OCI-LY3 (cell line): ENCODE measurements at regions not wholly inside any gene's neighbourhood (a gene's known extent, or its start where the extent isn't known, plus 50 kb on each side); places are given as distances from the start of the nearest gene placed in this dataset.

Experiments used
- H2AFZ ChIP-seq: fragments of 200-600, 300-600 bp; shearing (Covaris generic); 2 replicates; pipeline ENCODE4 v1.6.0; 2014; ENCODE audit warnings: antibody characterized with exemption, low read depth, low read length
- H3K27ac ChIP-seq: fragments of 200-600, 300-600 bp; sonication (generic); 2 replicates; pipeline ENCODE4 v1.5.1; 2014; ENCODE audit warnings: mild to moderate bottlenecking, low read length, moderate library complexity, mixed read lengths
- H3K27me3 ChIP-seq: fragments of 200-600, 300-600 bp; sonication (generic); 2 replicates; pipeline ENCODE4 v1.6.1; 2014; ENCODE audit warnings: low read depth, low read length, mixed read lengths
- H3K36me3 ChIP-seq: fragments of 200-600, 300-600 bp; sonication (generic); replicated peaks from 2 replicates; pipeline ENCODE3; 2014; ENCODE audit warnings: low read depth, low read length, mixed read lengths
- H3K4me1 ChIP-seq: fragments of 300-600, 200-600 bp; sonication (generic); 2 replicates; pipeline ENCODE4 v1.6.1; 2014; ENCODE audit warnings: low read length, mixed read lengths
- H3K4me2 ChIP-seq: fragments of 200-600, 300-600 bp; sonication (generic); 2 replicates; pipeline ENCODE4 v1.6.1; 2014; ENCODE audit warnings: low read length, mixed read lengths
- H3K4me3 ChIP-seq: fragments of 300-600, 200-600 bp; sonication (generic); 2 replicates; pipeline ENCODE4 v1.5.1; 2014; ENCODE audit warnings: antibody characterized with exemption, mild to moderate bottlenecking, low read length, moderate library complexity
- H3K79me2 ChIP-seq: fragments of 300-600, 200-600 bp; shearing (Covaris generic); 2 replicates; pipeline ENCODE4 v1.6.1; 2014; ENCODE audit warnings: mild to moderate bottlenecking, low read length, mixed read lengths
- H3K9ac ChIP-seq: fragments of 300-600, 200-600 bp; shearing (Covaris generic); 2 replicates; pipeline ENCODE4 v1.6.0; 2014; ENCODE audit warnings: mild to moderate bottlenecking, low read length, moderate library complexity
- H3K9me3 ChIP-seq: fragments of 200-600, 300-600 bp; shearing (Covaris generic); 2 replicates; pipeline ENCODE4 v1.6.1; 2014; ENCODE audit warnings: low read length, mixed read lengths; ENCODE audit not compliant: insufficient read depth
- H4K20me1 ChIP-seq: fragments of 200-600, 300-600 bp; sonication (generic); 2 replicates; pipeline ENCODE4 v1.6.1; 2016; ENCODE audit warnings: low read length, mixed read lengths; ENCODE audit not compliant: insufficient read depth
- CTCF ChIP-seq: fragments of 200-600, 300-600 bp; sonication (generic); IDR thresholded peaks from 2 replicates; pipeline ENCODE4 v1.5.1; 2014; ENCODE audit warnings: antibody characterized with exemption, low read length, low read depth
- EZH2phosphoT487 ChIP-seq: fragments of 200-600 bp; shearing (Covaris generic); IDR thresholded peaks from 2 replicates; pipeline ENCODE4 v1.6.1; 2018; ENCODE audit warnings: antibody characterized with exemption, mixed run types, low read depth

DNA sequence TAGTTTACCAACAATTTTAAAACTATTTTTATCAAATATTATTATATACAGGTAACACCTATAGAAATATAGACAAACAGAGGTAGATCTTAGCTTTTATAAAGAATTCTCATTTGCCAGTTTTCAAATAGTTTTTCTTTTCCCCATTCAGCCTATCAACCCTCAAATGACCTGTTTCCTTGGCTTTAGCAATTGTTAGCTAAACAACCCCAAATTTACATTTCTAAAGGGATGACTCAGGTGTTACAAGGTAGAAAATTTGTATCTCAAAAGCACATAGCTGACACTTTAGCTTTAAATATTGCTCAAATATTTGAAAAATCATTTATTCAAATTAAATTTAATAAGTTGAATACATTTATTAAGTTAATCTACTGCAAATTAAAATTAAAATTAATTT is 1207.2 kb downstream of the SLITRK1 start:
- Histone ChIP-seq H3K79me2 (no peaks in the 10 kb centered on the region), H3K27ac (no peak overlapping the region), H2AFZ (no peak overlapping the region), H3K9me3 (no peaks in the 10 kb centered on the region), H3K4me2 (no peak overlapping the region), H4K20me1 (no peaks in the 10 kb centered on the region), H3K4me1 (peaks cover 11% of the 10 kb centered on the region), H3K27me3 (no peaks in the 10 kb centered on the region), H3K36me3 (peaks cover 7% of the 10 kb centered on the region), H3K9ac (no peak overlapping the region), H3K4me3 (no peak overlapping the region)
- TF ChIP-seq EZH2phosphoT487, result no peak
- TF ChIP-seq CTCF, result no peak

- peaks cover 5% of the 10 kb centered on the region for H3K36me3 ChIP-seq
- H3K4me2 ChIP-seq, result no peak overlapping the region
- no peak for TF ChIP-seq EZH2phosphoT487
- no peak for TF ChIP-seq CTCF
- H3K9ac ChIP-seq, result no peak overlapping the region
- H3K27me3 ChIP-seq, result no peaks in the 10 kb centered on the region
- no peaks in the 10 kb centered on the region for H4K20me1 ChIP-seq
- no peak overlapping the region for H3K27ac ChIP-seq
- no peaks in the 10 kb centered on the region for H3K79me2 ChIP-seq
- H3K4me3 ChIP-seq, result no peak overlapping the region
- H2AFZ ChIP-seq, result peak overlapping the region; percentile 17; the same call in 1 of the 2 replicates
- H3K9me3 ChIP-seq, result no peaks in the 10 kb centered on the region
- H3K4me1 ChIP-seq, result peaks cover 11% of the 10 kb centered on the region
Observed at GRCh38 chr13:82674546-82674945, 1207.7 kb downstream of the SLITRK1 start.

DNA sequence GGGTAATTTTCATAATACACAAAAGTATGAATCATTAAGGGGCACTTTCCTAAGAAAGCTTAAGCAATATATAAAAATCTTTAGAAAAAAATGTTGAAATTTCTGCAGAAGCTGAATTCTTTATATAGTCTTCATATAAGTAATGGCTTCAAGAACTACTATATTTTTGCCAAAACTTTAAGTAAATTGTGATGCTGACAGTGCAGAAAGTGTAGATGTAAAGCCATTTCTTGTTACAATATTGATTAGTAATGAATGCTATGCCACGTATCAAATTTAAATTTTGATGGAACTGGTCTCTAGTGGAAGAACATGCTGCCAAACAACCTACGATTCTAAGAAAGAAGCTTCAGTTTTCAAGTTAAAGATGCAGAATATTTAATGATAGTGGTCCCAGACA is 1210.0 kb downstream of the SLITRK1 start:
- no peak for TF ChIP-seq CTCF
- TF ChIP-seq EZH2phosphoT487, result no peak
- no peak overlapping the region for H3K4me3 ChIP-seq
- no peak overlapping the region for H3K9ac ChIP-seq
- H3K27ac ChIP-seq, result no peak overlapping the region
- H2AFZ ChIP-seq, result no peak overlapping the region
- no peaks in the 10 kb centered on the region for H3K27me3 ChIP-seq
- no peak overlapping the region for H3K4me2 ChIP-seq
- H4K20me1 ChIP-seq, result no peaks in the 10 kb centered on the region
- no peaks in the 10 kb centered on the region for H3K36me3 ChIP-seq
- no peaks in the 10 kb centered on the region for H3K79me2 ChIP-seq
- H3K4me1 ChIP-seq, result no peaks in the 10 kb centered on the region
- H3K9me3 ChIP-seq, result no peaks in the 10 kb centered on the region

DNA sequence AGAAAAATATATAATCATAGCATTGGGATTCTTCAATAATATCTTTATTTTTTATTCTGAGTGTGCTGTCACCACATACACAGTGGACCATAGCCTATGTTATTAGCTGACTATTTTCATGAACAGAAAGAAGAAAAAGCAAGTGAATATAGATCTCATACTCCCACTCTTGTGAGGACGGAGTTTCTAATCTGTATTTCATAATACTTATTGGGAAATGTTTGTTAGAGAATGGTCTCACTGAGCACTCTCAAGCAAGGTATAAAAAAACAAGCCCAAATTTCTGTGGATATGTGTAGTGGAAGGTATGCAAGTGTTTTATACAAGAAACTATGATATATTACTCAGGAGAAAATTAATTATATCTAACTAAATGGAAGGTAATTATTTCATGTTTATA is 1218.1 kb downstream of the SLITRK1 start:
- no peak overlapping the region for H3K4me3 ChIP-seq
- H4K20me1 ChIP-seq, result no peaks in the 10 kb centered on the region
- TF ChIP-seq EZH2phosphoT487 (no peak), CTCF (no peak)
- no peaks in the 10 kb centered on the region for H3K79me2 ChIP-seq
- H2AFZ ChIP-seq, result no peak overlapping the region
- no peak overlapping the region for H3K9ac ChIP-seq
- no peak overlapping the region for H3K27ac ChIP-seq
- no peaks in the 10 kb centered on the region for H3K36me3 ChIP-seq
- no peaks in the 10 kb centered on the region for H3K4me1 ChIP-seq
- H3K27me3 ChIP-seq, result no peaks in the 10 kb centered on the region
- no peaks in the 10 kb centered on the region for H3K9me3 ChIP-seq
- H3K4me2 ChIP-seq, result no peak overlapping the region
